ENCODE measurements at regions not wholly inside any gene's neighbourhood (a gene's known extent, or its start where the extent isn't known, plus 50 kb on each side); places are given as distances from the start of the nearest gene placed in this dataset.

DNA sequence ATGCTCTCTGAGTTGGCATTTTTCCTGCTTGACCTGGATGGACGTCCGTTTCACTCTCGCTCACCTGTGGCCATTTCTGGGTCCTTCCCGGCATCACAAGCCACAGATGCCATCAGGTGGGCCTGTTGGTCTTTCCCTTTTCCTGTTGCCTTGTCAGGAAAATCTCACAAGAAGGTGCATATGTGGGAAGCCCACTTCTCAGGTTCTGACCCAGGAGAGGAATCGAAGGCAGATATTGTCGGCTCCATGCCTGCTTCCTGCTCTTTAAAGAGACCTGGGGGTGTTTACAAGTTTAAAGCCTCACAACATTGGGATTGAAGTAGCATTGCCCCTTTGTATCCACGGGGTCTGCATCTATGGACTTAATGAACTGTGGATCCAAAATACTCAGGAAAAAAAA lies 357.9 kb downstream of the RPS24 start:
- Histone ChIP-seq H3K9me3 (no peaks in the 10 kb centered on the region), H3K36me3 (no peaks in the 10 kb centered on the region), H3K27me3 (no peaks in the 10 kb centered on the region), H3K27ac (no peak overlapping the region), H3K4me3 (no peak overlapping the region), H3K4me1 (no peaks in the 10 kb centered on the region)
- TF ChIP-seq, protein P1, sequence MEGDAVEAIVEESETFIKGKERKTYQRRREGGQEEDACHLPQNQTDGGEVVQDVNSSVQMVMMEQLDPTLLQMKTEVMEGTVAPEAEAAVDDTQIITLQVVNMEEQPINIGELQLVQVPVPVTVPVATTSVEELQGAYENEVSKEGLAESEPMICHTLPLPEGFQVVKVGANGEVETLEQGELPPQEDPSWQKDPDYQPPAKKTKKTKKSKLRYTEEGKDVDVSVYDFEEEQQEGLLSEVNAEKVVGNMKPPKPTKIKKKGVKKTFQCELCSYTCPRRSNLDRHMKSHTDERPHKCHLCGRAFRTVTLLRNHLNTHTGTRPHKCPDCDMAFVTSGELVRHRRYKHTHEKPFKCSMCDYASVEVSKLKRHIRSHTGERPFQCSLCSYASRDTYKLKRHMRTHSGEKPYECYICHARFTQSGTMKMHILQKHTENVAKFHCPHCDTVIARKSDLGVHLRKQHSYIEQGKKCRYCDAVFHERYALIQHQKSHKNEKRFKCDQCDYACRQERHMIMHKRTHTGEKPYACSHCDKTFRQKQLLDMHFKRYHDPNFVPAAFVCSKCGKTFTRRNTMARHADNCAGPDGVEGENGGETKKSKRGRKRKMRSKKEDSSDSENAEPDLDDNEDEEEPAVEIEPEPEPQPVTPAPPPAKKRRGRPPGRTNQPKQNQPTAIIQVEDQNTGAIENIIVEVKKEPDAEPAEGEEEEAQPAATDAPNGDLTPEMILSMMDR (IDR thresholded peaks at IDR 0.05), result no peak
- TF ChIP-seq POLR2A (IDR thresholded peaks at IDR 0.05), result no peak
- DNase-seq (no peak), ATAC-seq (no peak)
- intact Hi-C loops (cut with DNase I), result no loop called here
- WGBS (ENCODE audit: insufficient coverage, low coverage, low lambda C conversion rate, missing lambda C conversion rate), result 90% methylated on average over 7 of the region's 7 CpGs

DNA sequence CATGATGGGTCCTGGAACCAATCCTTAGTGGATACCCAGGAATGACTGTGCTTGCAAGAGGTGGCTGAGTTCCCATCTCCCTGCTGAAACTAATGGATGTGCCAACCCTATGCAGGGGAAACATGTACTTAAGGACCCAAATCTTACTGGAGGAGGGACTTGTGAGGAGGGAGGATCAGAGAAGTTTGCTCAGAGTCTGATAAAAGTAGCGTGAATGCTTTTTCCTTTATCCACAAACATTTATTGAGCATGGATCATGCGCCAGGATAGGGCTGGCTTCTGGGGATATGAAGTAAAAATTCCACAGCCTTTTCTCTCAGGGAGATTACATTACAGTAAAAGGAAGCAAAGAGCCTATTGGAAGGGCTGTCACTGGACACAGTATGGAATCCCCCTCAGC lies 358.5 kb downstream of the RPS24 start:
- Histone ChIP-seq H3K27me3 (no peaks in the 10 kb centered on the region), H3K4me3 (no peak overlapping the region), H3K27ac (no peak overlapping the region), H3K9me3 (no peaks in the 10 kb centered on the region), H3K36me3 (no peaks in the 10 kb centered on the region), H3K4me1 (no peaks in the 10 kb centered on the region)
- ATAC-seq (no peak), DNase-seq (no peak)
- intact Hi-C loops (cut with DNase I), result no loop called here
- no peak for TF ChIP-seq POLR2A (IDR thresholded peaks at IDR 0.05)
- TF ChIP-seq, protein P1 (IDR thresholded peaks at IDR 0.05), result no peak
- WGBS (ENCODE audit: insufficient coverage, low coverage, low lambda C conversion rate, missing lambda C conversion rate), result 70% methylated on average over 2 of the region's 2 CpGs

DNA sequence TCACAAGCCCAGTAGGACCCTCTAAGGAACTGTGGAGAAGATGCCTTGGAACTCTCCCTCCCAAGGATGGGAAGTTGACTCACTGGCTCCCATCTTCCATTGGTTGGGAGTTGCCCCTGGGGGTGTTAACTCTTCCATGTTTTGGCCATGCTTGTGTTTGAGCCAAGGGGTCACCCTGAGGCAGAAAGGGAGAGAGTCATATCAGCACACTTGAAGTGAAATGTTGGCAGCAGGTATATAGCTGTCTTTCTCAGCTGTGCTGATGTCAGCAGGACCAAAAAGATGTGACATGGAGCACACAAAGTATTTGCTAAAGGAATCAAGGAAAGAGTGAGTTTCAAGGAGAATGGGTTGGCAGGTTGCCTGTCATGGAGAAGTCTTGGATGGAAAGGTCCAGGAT lies 359.4 kb downstream of the RPS24 start:
- TF ChIP-seq POLR2A (IDR thresholded peaks at IDR 0.05), result no peak
- TF ChIP-seq, protein P1 (IDR thresholded peaks at IDR 0.05), result no peak
- DNase-seq (no peak), ATAC-seq (no peak)
- Histone ChIP-seq H3K4me3 (no peak overlapping the region), H3K27me3 (no peaks in the 10 kb centered on the region), H3K27ac (no peak overlapping the region), H3K9me3 (no peaks in the 10 kb centered on the region), H3K4me1 (no peaks in the 10 kb centered on the region), H3K36me3 (no peaks in the 10 kb centered on the region)
- intact Hi-C loops (cut with DNase I), result no loop called here

DNA sequence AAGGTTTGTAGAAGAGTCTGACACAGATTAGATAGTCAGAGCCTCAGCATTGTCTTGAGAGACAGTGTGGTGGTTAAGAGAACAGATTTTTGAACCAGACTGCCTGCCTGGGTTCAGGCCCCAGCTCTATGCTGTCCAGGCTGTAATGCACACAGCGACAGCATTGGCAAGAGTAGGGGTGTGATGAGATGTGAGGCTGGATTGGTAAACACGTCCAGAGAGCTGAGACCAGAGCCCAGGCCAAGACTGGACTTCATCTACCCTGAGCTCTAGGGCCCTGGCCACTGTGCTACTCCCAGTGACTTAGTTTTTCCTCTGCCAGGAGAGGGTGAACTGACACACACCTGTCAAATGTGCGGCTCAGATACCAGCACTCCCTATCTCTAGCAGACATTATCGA lies 360.4 kb downstream of the RPS24 start:
- H3K27me3 ChIP-seq, result no peaks in the 10 kb centered on the region
- ATAC-seq, result no peak

DNA sequence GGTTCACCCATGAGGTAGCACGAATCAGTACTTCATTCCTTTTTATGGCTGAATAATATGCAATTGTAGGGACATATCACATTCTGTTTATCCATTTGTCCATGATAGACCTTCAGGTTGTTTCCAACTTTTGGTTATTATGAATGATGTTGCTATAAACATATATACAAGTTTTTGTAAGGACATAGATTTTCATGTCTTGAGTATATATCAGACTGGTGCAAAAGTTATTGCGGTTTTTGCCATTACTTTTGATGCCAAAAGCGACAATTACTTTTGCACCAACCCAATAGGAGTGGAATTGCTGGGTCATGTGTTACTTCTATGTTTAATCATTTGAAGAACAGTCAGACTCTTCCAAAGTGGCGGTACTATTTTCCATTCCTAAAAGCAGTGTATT lies 361.5 kb downstream of the RPS24 start:
- no peak overlapping the region for H3K4me3 ChIP-seq
- DNase-seq, result no peak
- ATAC-seq, result no peak
- no peaks in the 10 kb centered on the region for H3K9me3 ChIP-seq
- intact Hi-C loops (cut with DNase I), result no loop called here
- H3K27me3 ChIP-seq, result no peaks in the 10 kb centered on the region
- H3K27ac ChIP-seq, result no peak overlapping the region
- 86% methylated on average over 4 of the region's 4 CpGs for WGBS (ENCODE audit: insufficient coverage, low coverage, low lambda C conversion rate, missing lambda C conversion rate)
- TF ChIP-seq, protein P1 (IDR thresholded peaks at IDR 0.05), result no peak
- TF ChIP-seq POLR2A (IDR thresholded peaks at IDR 0.05), result no peak
- no peaks in the 10 kb centered on the region for H3K36me3 ChIP-seq
- no peaks in the 10 kb centered on the region for H3K4me1 ChIP-seq

More for the DNA sequence above, 360.4 kb downstream of the RPS24 start:
- H3K9me3 ChIP-seq, result no peaks in the 10 kb centered on the region
- H3K36me3 ChIP-seq, result no peaks in the 10 kb centered on the region
- no peak for TF ChIP-seq POLR2A (IDR thresholded peaks at IDR 0.05)
- TF ChIP-seq, protein P1 (IDR thresholded peaks at IDR 0.05), result no peak
- intact Hi-C loops (cut with DNase I), result no loop called here
- 100% methylated on average over 2 of the region's 4 CpGs for WGBS (ENCODE audit: insufficient coverage, low coverage, low lambda C conversion rate, missing lambda C conversion rate)
- no peak for DNase-seq
- no peak overlapping the region for H3K27ac ChIP-seq
- H3K4me1 ChIP-seq, result no peaks in the 10 kb centered on the region
- no peak overlapping the region for H3K4me3 ChIP-seq

Measured in right lobe of liver (tissue), 6 donors.